AG04449 (cell line): ENCODE measurements at regions not wholly inside any gene's neighbourhood (a gene's known extent, or its start where the extent isn't known, plus 50 kb on each side); places are given as distances from the start of the nearest gene placed in this dataset.

Source experiments
- CTCF ChIA-PET: fragments of 350-600 bp; formaldehyde crosslinking; extraction: SDS; loops from one replicate; lab custom pipeline; 2021; ENCODE audit warnings: antibody characterized with exemption; lab: Yijun Ruan, JAX
- POLR2A ChIA-PET: fragments of 400-600, 350-600 bp; formaldehyde crosslinking; extraction: SDS; loops from one replicate; lab custom pipeline; 2020; ENCODE audit warnings: antibody characterized with exemption, inconsistent platforms; lab: Yijun Ruan, JAX
- DNase-seq: peaks from one replicate; pipeline ENCODE4 v3.0.0-alpha.2; 2010; ENCODE audit warnings: low read depth, low spot score
- H3K4me3 ChIP-seq: 2 replicates; pipeline ENCODE4 v1.5.1; 2011; ENCODE audit warnings: low read depth, mild to moderate bottlenecking, control low read depth, low read length
- CTCF ChIP-seq: IDR thresholded peaks from one replicate; pipeline ENCODE4 v1.5.1; 2011; ENCODE audit warnings: mild to moderate bottlenecking, moderate library complexity, low read length, control low read depth, inconsistent platforms; ENCODE audit not compliant: insufficient read depth; ENCODE audit errors: missing control alignments

DNA sequence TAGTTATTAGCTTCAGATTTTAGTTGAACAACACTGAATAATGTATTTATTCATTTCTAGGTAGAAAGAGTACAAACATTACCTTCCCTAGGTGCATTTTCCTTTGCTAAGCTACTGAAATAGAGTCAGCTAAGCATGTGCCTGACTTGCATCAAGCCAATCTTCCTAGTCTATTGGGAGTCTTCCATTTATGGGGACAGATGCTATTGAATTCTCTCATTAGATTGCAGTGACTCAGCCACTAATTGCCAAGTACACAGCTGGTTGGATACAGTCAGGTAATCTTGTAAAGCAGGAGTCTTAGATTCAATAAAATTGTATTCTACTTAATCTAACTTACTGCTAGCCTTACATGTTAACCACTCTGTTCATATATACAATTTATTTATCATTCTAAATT is 55.2 kb upstream of the RPS13 start:
- ChIA-PET POLR2A (no interaction called here), CTCF (interaction anchor here (1.3 kb wide), 1 partner anchor 13 kb away, joined by 3 read pairs; no protein-coding TSS in a partner anchor)
- no peak for DNase-seq
- TF ChIP-seq CTCF = no peak
- H3K4me3 ChIP-seq = no peak overlapping the region

DNA sequence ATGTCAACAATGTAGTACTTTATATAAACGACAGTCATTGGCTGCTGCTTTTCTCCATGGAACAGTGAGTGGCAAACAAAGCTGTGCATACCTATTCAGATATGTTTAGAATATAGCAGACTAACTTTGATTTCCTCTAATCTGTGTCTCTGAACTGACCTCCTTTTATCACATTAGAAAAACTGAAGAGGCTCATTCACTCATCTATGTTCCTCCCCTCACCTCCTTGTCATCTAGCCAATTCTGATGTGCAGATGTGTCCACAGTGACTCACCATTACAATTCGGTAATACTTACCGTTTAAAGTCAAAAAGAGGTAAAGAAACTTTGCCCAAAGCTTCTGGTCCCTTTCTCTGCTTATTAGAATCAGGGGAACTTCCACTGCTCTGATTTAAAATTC is 51.5 kb upstream of the RPS13 start:
- TF ChIP-seq CTCF = no peak
- CTCF ChIA-PET = no interaction called here

More for the DNA sequence above, 51.5 kb upstream of the RPS13 start:
- no peak for DNase-seq
- POLR2A ChIA-PET = no interaction called here
- no peak overlapping the region for H3K4me3 ChIP-seq
